GM12878 (cell line): ENCODE measurements at regions not wholly inside any gene's neighbourhood (a gene's known extent, or its start where the extent isn't known, plus 50 kb on each side); places are given as distances from the start of the nearest gene placed in this dataset.

Experiments used
- ATAC-seq: fragments of 200-7000 bp; cut with Tn5 transposase; 3 replicates; pipeline ENCODE4 v1.9.1; 2020; ENCODE audit warnings: mild to moderate bottlenecking, moderate library complexity
- BruUV-seq: library from RNA; stranded (reverse); fragments of 400-500 nt; replicated peaks from 2 replicates; lab custom pipeline; 2021; lab: Mats Ljungman, UMichigan
- CTCF ChIA-PET: fragments of 300-600 bp; sonication (Branson Sonifier 250); formaldehyde crosslinking; extraction: SDS; loops from one replicate; lab custom pipeline; 2021; ENCODE audit warnings: inconsistent platforms; lab: Yijun Ruan, JAX
- POLR2A ChIA-PET: fragments of 350-600 bp; formaldehyde crosslinking; extraction: SDS; loops from one replicate; lab custom pipeline; 2021; ENCODE audit warnings: inconsistent platforms; lab: Charles Lee
- RAD21 ChIA-PET: fragments of 300-600 bp; sonication (Branson Sonifier 250); formaldehyde crosslinking; loops from one replicate; lab custom pipeline; 2023; ENCODE audit warnings: antibody characterized with exemption; ENCODE audit not compliant: unreplicated experiment; lab: Charles Lee
- SMC1A ChIA-PET: fragments of 300-600 bp; sonication (Branson Sonifier 250); formaldehyde crosslinking; loops from one replicate; lab custom pipeline; 2023; ENCODE audit not compliant: unreplicated experiment, uncharacterized antibody; lab: Charles Lee
- DNase-seq: peaks from one replicate; pipeline ENCODE4 v3.0.0-alpha.2; 2011; ENCODE audit warnings: low read depth, low spot score
- FAIRE-seq: peaks from 3 replicates; lab custom pipeline; 2011; peaks lifted over from hg19 to GRCh38; lab: Jason Lieb, UNC
- H2AFZ ChIP-seq: 2 replicates; pipeline ENCODE4 v1.6.0; 2011; ENCODE audit warnings: low read depth, low read length, control low read depth; ENCODE audit not compliant: control insufficient read depth
- H3K27ac ChIP-seq: 2 replicates; pipeline ENCODE4 v1.5.1; 2011; ENCODE audit warnings: control low read depth; ENCODE audit not compliant: control insufficient read depth, insufficient read depth
- H3K27me3 ChIP-seq, 2 experiments: replicated peaks in 1 of 2; 2 replicates each; pipeline versions ENCODE4 v1.6.0 to v1.6.1; 2011; ENCODE audit warnings: low read length in 1 of 2; ENCODE audit not compliant: control insufficient read depth in 2 of 2, insufficient read depth in 2 of 2
- H3K36me3 ChIP-seq, 2 experiments: 2 replicates each; pipeline ENCODE4 v1.5.1; 2011; ENCODE audit warnings: low read length in 1 of 2; ENCODE audit not compliant: control insufficient read depth in 2 of 2, insufficient read depth in 2 of 2
- H3K4me1 ChIP-seq: 2 replicates; pipeline ENCODE4 v1.6.1; 2011; ENCODE audit warnings: mild to moderate bottlenecking, low read length, moderate library complexity, mixed read lengths; ENCODE audit not compliant: control insufficient read depth, insufficient read depth
- H3K4me2 ChIP-seq: 2 replicates; pipeline ENCODE4 v1.6.0; 2011; ENCODE audit warnings: control low read depth; ENCODE audit not compliant: control insufficient read depth, insufficient read depth
- H3K4me3 ChIP-seq: fragments of 200-600 bp; sonication (generic); 2 replicates; pipeline ENCODE4 v1.5.1; 2016
- H3K79me2 ChIP-seq: 2 replicates; pipeline ENCODE4 v1.6.0; 2011; ENCODE audit warnings: low read length; ENCODE audit not compliant: control insufficient read depth, insufficient read depth
- H3K9ac ChIP-seq: 2 replicates; pipeline ENCODE4 v1.8.0; 2011; ENCODE audit warnings: low read length, control low read depth, mixed read lengths; ENCODE audit not compliant: control insufficient read depth, insufficient read depth
- H3K9me3 ChIP-seq: replicated peaks from 3 replicates; pipeline ENCODE4 v1.5.1; 2011; ENCODE audit warnings: mild to moderate bottlenecking, low read length; ENCODE audit not compliant: control insufficient read depth, insufficient read depth
- H4K20me1 ChIP-seq: 2 replicates; pipeline ENCODE4 v1.6.0; 2011; ENCODE audit not compliant: control insufficient read depth, insufficient read depth
- BACH1 ChIP-seq: fragments of 450-650 bp; IDR thresholded peaks from 2 replicates; pipeline ENCODE4 v1.6.1; 2017; ENCODE audit warnings: mild to moderate bottlenecking, borderline replicate concordance
- GATAD2B ChIP-seq: fragments of 450-650 bp; conservative IDR thresholded peaks from 2 replicates; pipeline ENCODE4 v1.6.1; 2017; ENCODE audit warnings: low read depth, mild to moderate bottlenecking, moderate library complexity
- HDGF ChIP-seq: fragments of 450-650 bp; IDR thresholded peaks from 2 replicates; pipeline ENCODE4 v1.6.1; 2016; ENCODE audit warnings: antibody characterized with exemption
- IKZF2 ChIP-seq, 2 experiments: fragments of 450-650 bp; IDR thresholded peaks; 2 replicates each; pipeline ENCODE4 v1.6.1; 2017; ENCODE audit warnings: mild to moderate bottlenecking in 2 of 2, moderate library complexity in 2 of 2
- LARP7 ChIP-seq: fragments of 450-650 bp; IDR thresholded peaks from 2 replicates; pipeline ENCODE4 v1.6.1; 2017; ENCODE audit warnings: mild to moderate bottlenecking
- MXI1 ChIP-seq: fragments of 150-350 bp; IDR thresholded peaks from 2 replicates; pipeline ENCODE4 v1.6.1; 2011; ENCODE audit warnings: low read depth, mild to moderate bottlenecking, inconsistent platforms, low read length, improper control_type of control experiment
- MYB ChIP-seq: fragments of 150-350 bp; IDR thresholded peaks from 2 replicates; pipeline ENCODE4 v1.6.1; 2014; ENCODE audit warnings: mild to moderate bottlenecking, low read depth, low read length, borderline replicate concordance
- PML ChIP-seq: IDR thresholded peaks from 2 replicates; pipeline ENCODE4 v1.6.1; 2012; ENCODE audit warnings: low read length, inconsistent platforms
- SRF ChIP-seq, 2 experiments: IDR thresholded peaks; 2 replicates each; pipeline ENCODE4 v1.6.1; 2011; ENCODE audit warnings: low read depth in 2 of 2, low read length in 2 of 2, mild to moderate bottlenecking in 1 of 2, moderate library complexity in 1 of 2
- TBL1XR1 ChIP-seq: IDR thresholded peaks from 2 replicates; pipeline ENCODE4 v1.6.1; 2012; ENCODE audit warnings: low read depth, low read length, improper control_type of control experiment
- TCF3 ChIP-seq: IDR thresholded peaks from 2 replicates; pipeline ENCODE4 v1.6.1; 2012; ENCODE audit warnings: low read depth, mild to moderate bottlenecking, low read length, borderline replicate concordance; ENCODE audit not compliant: insufficient read depth
- YBX1 ChIP-seq: fragments of 450-650 bp; IDR thresholded peaks from 2 replicates; pipeline ENCODE4 v1.6.1; 2016; ENCODE audit warnings: antibody characterized with exemption
- ZNF384 ChIP-seq: IDR thresholded peaks from 2 replicates; pipeline ENCODE4 v1.6.1; 2012; ENCODE audit warnings: low read depth, mild to moderate bottlenecking, low read length, improper control_type of control experiment, borderline replicate concordance
- WGBS: methylation state at CpG from one replicate; pipeline ENCODE4 v1.1.6; 2016; ENCODE audit warnings: low lambda C conversion rate; ENCODE audit not compliant: insufficient replicate concordance, insufficient coverage; ENCODE audit errors: missing lambda C conversion rate; 5-methylcytosine and 5-hydroxymethylcytosine counted together
- in situ Hi-C: fragments of 300-500 bp; cut with MboI; formaldehyde crosslinking; loops from 9 replicates; pipeline ENCODE4 v1.14.3; 2018; ENCODE audit warnings: mixed read lengths
- intact Hi-C: fragments of 100-400 bp; cut with micrococcal nuclease; formaldehyde crosslinking; loops from one replicate; pipeline ENCODE4 v1.14.2; 2022; ENCODE audit not compliant: unreplicated experiment
- TF ChIP-seq, protein P1 (sequence below): IDR thresholded peaks from 2 replicates; pipeline ENCODE4 v1.6.1; 2011; ENCODE audit warnings: low read depth, mild to moderate bottlenecking, low read length, moderate library complexity, borderline replicate concordance; ENCODE audit errors: extremely low read depth
- TF ChIP-seq, protein P2 (sequence below): fragments of 450-650 bp; conservative IDR thresholded peaks from 2 replicates; pipeline ENCODE4 v1.6.1; 2017; ENCODE audit warnings: mild to moderate bottlenecking, moderate library complexity
- TF ChIP-seq, protein P3 (sequence below): fragments of 450-650 bp; IDR thresholded peaks from 2 replicates; pipeline ENCODE4 v1.6.1; 2017; ENCODE audit warnings: mild to moderate bottlenecking, moderate library complexity

DNA sequence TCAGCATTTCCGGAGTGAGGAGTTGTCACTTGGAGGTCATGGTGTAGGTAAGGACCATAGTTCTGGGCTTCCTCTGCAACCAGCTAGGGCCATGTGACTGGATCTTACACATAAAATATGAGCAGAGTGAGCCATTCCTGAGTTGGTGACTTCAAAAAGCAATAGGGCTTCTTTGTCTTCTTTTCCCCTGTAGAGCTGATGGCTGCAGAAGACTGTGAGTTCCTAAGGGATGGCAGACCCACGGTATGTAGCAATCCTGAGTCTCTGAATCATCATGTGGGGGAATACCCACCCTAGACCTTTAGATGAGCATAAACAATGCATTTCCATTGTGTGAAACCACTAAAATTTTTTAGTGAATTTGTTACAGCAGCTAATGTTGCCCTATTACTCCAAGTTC lies 151.1 kb upstream of the TBX3 start (continued):
- TF ChIP-seq BACH1 (no peak), PML (no peak), HDGF (no peak), TCF3 (no peak), LARP7 (no peak), MYB (no peak)
- TF ChIP-seq, protein P1, sequence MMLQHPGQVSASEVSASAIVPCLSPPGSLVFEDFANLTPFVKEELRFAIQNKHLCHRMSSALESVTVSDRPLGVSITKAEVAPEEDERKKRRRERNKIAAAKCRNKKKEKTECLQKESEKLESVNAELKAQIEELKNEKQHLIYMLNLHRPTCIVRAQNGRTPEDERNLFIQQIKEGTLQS = no peak
- TF ChIP-seq, protein P2, sequence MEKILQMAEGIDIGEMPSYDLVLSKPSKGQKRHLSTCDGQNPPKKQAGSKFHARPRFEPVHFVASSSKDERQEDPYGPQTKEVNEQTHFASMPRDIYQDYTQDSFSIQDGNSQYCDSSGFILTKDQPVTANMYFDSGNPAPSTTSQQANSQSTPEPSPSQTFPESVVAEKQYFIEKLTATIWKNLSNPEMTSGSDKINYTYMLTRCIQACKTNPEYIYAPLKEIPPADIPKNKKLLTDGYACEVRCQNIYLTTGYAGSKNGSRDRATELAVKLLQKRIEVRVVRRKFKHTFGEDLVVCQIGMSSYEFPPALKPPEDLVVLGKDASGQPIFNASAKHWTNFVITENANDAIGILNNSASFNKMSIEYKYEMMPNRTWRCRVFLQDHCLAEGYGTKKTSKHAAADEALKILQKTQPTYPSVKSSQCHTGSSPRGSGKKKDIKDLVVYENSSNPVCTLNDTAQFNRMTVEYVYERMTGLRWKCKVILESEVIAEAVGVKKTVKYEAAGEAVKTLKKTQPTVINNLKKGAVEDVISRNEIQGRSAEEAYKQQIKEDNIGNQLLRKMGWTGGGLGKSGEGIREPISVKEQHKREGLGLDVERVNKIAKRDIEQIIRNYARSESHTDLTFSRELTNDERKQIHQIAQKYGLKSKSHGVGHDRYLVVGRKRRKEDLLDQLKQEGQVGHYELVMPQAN = no peak
- TF ChIP-seq, all 136 proteins: peak for 0

DNA sequence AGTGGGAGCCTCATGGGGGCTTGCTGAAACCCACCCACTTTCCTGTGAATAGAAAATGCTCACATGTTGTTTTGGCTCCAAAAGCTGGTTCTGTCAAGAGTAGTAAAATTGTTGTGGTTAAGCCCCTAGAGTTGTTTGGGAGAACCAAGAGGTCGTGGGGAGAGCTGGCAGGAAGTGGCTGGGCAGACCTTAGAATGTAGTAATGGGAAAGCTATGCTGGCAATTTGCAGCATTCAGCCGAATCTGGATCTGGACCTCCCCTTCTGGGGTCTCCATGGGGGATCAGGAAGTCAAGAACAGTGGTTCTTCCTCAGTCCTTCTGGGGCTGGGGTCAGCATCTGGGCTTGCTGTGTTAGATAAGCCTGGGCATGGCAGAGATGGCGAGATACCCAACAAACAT lies 150.6 kb upstream of the TBX3 start:
- CTCF ChIA-PET = no interaction called here
- H3K4me1 ChIP-seq = no peaks in the 10 kb centered on the region
- H3K79me2 ChIP-seq = no peaks in the 10 kb centered on the region
- intact Hi-C loops = no loop called here
- POLR2A ChIA-PET = no interaction called here
- no peaks in the 10 kb centered on the region for H4K20me1 ChIP-seq
- SMC1A ChIA-PET = no interaction called here
- no peak overlapping the region for H3K27ac ChIP-seq
- no peak overlapping the region for H3K9ac ChIP-seq
- RAD21 ChIA-PET = no interaction called here
- no peak overlapping the region for H2AFZ ChIP-seq
- BruUV-seq = no TSS peak
- H3K4me3 ChIP-seq = no peak overlapping the region
- DNase-seq (no peak), ATAC-seq (no peak), FAIRE-seq (no peak)
- H3K4me2 ChIP-seq = no peak overlapping the region
- 5% methylated on average over 3 of the region's 3 CpGs for WGBS
- no peaks in the 10 kb centered on the region for H3K27me3 ChIP-seq
- no peaks in the 10 kb centered on the region for H3K36me3 ChIP-seq
- H3K9me3 ChIP-seq = no peaks in the 10 kb centered on the region; the same call in 2 of the 3 replicates
- in situ Hi-C loops = no loop called here
- TF ChIP-seq, protein P3, sequence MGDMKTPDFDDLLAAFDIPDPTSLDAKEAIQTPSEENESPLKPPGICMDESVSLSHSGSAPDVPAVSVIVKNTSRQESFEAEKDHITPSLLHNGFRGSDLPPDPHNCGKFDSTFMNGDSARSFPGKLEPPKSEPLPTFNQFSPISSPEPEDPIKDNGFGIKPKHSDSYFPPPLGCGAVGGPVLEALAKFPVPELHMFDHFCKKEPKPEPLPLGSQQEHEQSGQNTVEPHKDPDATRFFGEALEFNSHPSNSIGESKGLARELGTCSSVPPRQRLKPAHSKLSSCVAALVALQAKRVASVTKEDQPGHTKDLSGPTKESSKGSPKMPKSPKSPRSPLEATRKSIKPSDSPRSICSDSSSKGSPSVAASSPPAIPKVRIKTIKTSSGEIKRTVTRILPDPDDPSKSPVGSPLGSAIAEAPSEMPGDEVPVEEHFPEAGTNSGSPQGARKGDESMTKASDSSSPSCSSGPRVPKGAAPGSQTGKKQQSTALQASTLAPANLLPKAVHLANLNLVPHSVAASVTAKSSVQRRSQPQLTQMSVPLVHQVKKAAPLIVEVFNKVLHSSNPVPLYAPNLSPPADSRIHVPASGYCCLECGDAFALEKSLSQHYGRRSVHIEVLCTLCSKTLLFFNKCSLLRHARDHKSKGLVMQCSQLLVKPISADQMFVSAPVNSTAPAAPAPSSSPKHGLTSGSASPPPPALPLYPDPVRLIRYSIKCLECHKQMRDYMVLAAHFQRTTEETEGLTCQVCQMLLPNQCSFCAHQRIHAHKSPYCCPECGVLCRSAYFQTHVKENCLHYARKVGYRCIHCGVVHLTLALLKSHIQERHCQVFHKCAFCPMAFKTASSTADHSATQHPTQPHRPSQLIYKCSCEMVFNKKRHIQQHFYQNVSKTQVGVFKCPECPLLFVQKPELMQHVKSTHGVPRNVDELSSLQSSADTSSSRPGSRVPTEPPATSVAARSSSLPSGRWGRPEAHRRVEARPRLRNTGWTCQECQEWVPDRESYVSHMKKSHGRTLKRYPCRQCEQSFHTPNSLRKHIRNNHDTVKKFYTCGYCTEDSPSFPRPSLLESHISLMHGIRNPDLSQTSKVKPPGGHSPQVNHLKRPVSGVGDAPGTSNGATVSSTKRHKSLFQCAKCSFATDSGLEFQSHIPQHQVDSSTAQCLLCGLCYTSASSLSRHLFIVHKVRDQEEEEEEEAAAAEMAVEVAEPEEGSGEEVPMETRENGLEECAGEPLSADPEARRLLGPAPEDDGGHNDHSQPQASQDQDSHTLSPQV = no peak
- TF ChIP-seq TBL1XR1 (no peak), MXI1 (no peak), SRF (IDR thresholded peaks at IDR 0.05; ENCODE audit: low read depth in 2 of 2, low read length in 2 of 2) (no peak), GATAD2B (no peak), YBX1 (no peak), ZNF384 (no peak), IKZF2 (IDR thresholded peaks at IDR 0.05) (no peak)
- TF ChIP-seq, protein P1 = no peak
